ENCODE measurements at regions not wholly inside any gene's neighbourhood (a gene's known extent, or its start where the extent isn't known, plus 50 kb on each side); places are given as distances from the start of the nearest gene placed in this dataset.

- Mint-ChIP-seq H3K4me3 (ENCODE audit: low read depth) (no peak overlapping the region), H3K27ac (no peak overlapping the region), H3K36me3 (ENCODE audit: insufficient read depth) (no peaks in the 10 kb centered on the region), H3K27me3 (peaks cover 19% of the 10 kb centered on the region), H3K9me3 (ENCODE audit: low read depth) (peaks cover 8% of the 10 kb centered on the region), H3K4me1 (ENCODE audit: low read depth) (no peaks in the 10 kb centered on the region)
- no peak for DNase-seq (ENCODE audit: low spot score, unreplicated experiment)
- no peak for TF ChIP-seq CTCF (IDR thresholded peaks at IDR 0.05; ENCODE audit: unreplicated experiment)
Observed at GRCh38 chr2:34388446-34388845, 789.3 kb upstream of the FAM98A start.

- Mint-ChIP-seq H3K27ac (no peak overlapping the region), H3K36me3 (ENCODE audit: insufficient read depth) (no peaks in the 10 kb centered on the region), H3K4me3 (ENCODE audit: low read depth) (no peak overlapping the region), H3K4me1 (ENCODE audit: low read depth) (no peaks in the 10 kb centered on the region), H3K27me3 (peaks cover 19% of the 10 kb centered on the region), H3K9me3 (ENCODE audit: low read depth) (peaks cover 8% of the 10 kb centered on the region)
- DNase-seq (ENCODE audit: low spot score, unreplicated experiment): no peak
- TF ChIP-seq CTCF (IDR thresholded peaks at IDR 0.05; ENCODE audit: unreplicated experiment): no peak
Observed at GRCh38 chr2:34387536-34387935, 788.4 kb upstream of the FAM98A start.

- Mint-ChIP-seq H3K4me3 (ENCODE audit: low read depth) (no peak overlapping the region), H3K27me3 (peaks cover 23% of the 10 kb centered on the region), H3K4me1 (ENCODE audit: low read depth) (no peaks in the 10 kb centered on the region), H3K9me3 (ENCODE audit: low read depth) (no peaks in the 10 kb centered on the region), H3K36me3 (ENCODE audit: insufficient read depth) (no peaks in the 10 kb centered on the region), H3K27ac (no peak overlapping the region)
- TF ChIP-seq CTCF (IDR thresholded peaks at IDR 0.05; ENCODE audit: unreplicated experiment): no peak
- DNase-seq (ENCODE audit: low spot score, unreplicated experiment): no peak
Observed at GRCh38 chr2:34379586-34379985, 780.5 kb upstream of the FAM98A start.

- no peak for DNase-seq (ENCODE audit: low spot score, unreplicated experiment)
- H3K4me3 Mint-ChIP-seq (ENCODE audit: low read depth): no peak overlapping the region
- H3K4me1 Mint-ChIP-seq (ENCODE audit: low read depth): peaks cover 5% of the 10 kb centered on the region
- TF ChIP-seq CTCF (IDR thresholded peaks at IDR 0.05; ENCODE audit: unreplicated experiment): no peak
- no peaks in the 10 kb centered on the region for H3K9me3 Mint-ChIP-seq (ENCODE audit: low read depth)
- peak overlapping the region; percentile 21 for H3K27ac Mint-ChIP-seq
- H3K27me3 Mint-ChIP-seq: peaks cover 39% of the 10 kb centered on the region
- no peaks in the 10 kb centered on the region for H3K36me3 Mint-ChIP-seq (ENCODE audit: insufficient read depth)
Observed at GRCh38 chr2:34373586-34374233, 774.6 kb upstream of the FAM98A start.

- H3K27ac Mint-ChIP-seq: no peak overlapping the region
Observed at GRCh38 chr2:34372967-34373366, 773.9 kb upstream of the FAM98A start.

More at GRCh38 chr2:34372967-34373366, 773.9 kb upstream of the FAM98A start:
- Mint-ChIP-seq H3K4me3 (ENCODE audit: low read depth) (no peak overlapping the region), H3K36me3 (ENCODE audit: insufficient read depth) (no peaks in the 10 kb centered on the region), H3K4me1 (ENCODE audit: low read depth) (peaks cover 5% of the 10 kb centered on the region), H3K27me3 (peaks cover 45% of the 10 kb centered on the region), H3K9me3 (ENCODE audit: low read depth) (no peaks in the 10 kb centered on the region)
- TF ChIP-seq CTCF (IDR thresholded peaks at IDR 0.05; ENCODE audit: unreplicated experiment): no peak
- DNase-seq (ENCODE audit: low spot score, unreplicated experiment): no peak
